Suppressor macrophage treated with lipopolysaccharide for 1 hour (primary cell): ENCODE measurements at regions not wholly inside any gene's neighbourhood (a gene's known extent, or its start where the extent isn't known, plus 50 kb on each side); places are given as distances from the start of the nearest gene placed in this dataset.
A peak's percentile ranks its signal among the peaks of the same experiment; 100 is the strongest.
"Not testable (repeated sequence)": the region's sequence is repeated elsewhere in the genome, so short reads cannot be mapped to it uniquely, and the experiment has no call there.

Experiments
- DNase-seq, 3 donors: peaks; one replicate each; pipeline ENCODE4 v3.0.0-alpha.2; 2020 to 2022

DNA sequence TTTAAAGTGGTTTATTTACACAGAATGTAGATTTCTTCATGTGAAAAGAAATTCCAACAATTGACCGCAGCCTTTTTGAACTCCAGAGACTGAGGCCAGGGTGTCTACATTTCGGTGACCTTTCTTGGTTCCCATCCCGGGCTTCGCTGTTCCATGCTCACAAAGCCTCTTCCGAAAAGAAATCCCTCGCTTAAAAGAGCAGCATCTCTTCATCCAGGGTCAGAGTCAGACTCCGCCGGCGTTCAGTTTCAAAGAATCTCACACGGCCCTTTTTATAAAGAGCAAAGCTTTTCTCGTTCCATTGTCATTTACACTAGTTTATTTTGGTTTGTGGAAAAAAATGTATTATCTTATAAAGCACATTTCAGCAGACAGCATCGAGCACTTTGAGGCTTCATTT is 530.6 kb upstream of the B3GAT1 start:
- DNase-seq: no peak

DNA sequence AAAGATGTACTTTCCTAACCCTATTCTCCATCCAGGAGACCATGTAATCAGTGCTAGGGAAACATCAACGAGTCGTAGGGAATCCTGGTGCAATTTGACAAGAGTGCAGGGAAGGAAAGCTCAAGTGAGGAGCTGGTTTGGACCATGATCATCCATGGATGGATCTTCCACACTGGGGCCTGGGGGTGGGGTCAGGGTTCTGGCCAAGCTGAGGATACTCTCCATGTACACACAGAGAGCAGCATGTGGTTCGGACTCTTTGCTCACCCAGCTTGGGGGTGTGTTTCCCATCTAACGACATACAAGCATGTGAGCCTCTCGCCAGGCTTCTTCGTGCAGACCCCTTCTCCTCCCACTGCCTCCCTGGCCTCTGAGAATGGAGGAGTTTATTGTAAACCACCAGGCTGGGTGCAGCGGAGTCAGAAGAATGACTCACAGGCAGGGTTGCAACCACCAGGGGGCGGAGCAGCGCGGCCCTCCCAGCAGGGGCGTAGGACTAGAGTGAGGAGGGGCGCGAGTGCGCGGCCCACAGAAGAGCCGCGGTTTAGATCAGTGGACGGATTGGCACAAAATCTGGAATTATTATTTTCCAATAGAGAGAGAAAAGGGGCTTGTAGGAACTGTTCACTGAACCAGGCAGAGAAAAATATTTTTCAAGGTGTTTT is 530.0 kb upstream of the B3GAT1 start:
- DNase-seq: not testable (repeated sequence)

DNA sequence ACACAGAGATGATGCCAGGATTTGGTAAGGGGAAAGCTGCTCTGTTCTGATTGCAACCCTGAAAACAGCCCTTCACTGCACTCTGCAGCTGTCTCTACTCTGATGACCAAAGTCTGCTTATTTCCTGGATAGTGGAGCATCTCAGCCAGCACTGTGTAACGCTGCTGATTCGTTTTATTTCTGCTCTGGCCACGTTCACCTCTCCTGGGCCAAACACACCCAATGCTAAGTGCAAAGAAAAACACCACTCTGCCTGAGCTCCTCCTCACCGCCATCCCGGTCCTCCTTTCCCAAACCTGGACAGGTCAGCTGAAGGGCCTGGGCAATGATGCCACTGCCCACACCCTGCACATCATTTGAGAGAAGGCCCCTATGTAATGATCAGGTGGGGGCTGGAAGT is 529.3 kb upstream of the B3GAT1 start:
- no peak for DNase-seq

DNA sequence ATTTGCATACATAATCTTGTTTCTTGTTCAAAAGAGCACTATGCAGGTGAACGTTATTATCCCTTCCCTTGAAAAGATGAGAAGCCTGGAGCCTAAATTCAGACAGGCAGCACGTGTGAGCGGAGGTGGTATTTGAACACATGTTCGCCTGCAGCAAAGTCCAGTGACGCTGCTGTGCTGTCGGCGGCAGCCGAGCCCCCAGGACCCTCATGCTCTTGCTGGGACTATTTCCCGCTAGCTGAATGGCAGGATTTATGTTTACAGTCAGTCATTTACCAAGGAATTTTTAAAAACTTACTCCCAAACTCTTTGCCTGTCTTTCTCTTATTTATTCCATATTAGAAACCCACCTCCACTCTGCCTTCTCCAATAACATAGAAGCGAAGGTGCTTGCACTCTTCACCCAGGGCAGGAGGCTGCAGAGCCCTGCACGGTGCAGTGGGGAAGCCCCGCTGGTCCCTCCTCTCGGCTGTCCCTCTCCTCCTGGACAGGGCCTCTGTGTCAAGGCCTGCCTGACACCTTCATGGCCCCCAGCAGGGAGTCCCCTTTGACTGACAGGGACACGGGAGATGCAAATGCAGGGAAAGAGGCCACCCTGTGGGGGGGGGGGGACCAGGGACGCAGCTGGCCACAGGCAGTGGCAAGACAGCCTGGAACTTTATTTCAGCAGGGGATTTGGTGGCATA is 528.5 kb upstream of the B3GAT1 start:
- DNase-seq: no peak

DNA sequence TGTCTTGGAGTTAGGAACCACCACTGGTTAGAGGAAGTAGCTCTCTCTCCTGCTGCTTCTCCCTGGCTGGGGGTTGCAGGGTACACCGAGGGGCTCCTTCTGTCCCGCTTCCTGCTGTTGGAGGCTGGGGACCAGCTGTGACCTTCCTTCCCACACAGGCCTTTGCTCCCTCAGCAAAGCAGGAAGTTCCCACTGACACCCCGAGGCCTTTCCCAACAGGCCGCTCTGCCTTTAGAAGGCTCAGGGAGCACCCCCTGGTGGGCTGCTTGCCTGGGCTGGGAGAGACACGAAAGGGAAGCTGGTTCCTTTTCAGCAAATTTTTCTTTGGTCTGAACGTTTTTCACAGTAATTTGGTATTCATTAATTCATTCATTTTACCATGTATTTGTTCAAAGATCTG is 527.9 kb upstream of the B3GAT1 start:
- DNase-seq: peak in 2 of 3 donors; percentile 3 to 21

- no peak for DNase-seq
Observed at GRCh38 chr11:134939031-134939430, 527.0 kb upstream of the B3GAT1 start.

DNA sequence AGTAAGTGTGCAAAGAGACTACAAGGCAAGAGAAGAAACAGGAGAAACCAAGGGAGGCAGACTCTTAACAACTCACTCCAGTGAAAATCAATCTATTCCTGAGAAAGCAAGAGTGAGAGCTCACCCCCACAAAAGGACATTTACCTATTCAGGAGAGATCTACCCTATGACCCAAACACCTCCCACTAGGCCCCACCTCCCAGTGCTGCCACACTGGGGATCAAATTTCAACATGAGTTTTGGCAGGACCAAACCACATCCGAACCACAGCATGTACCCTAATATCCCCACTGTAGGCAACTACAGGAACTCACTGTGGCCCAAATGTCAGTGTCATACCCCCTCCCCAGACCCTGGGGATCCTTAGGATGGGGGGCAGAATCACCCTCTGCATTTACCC is 526.2 kb upstream of the B3GAT1 start:
- DNase-seq: no peak

DNA sequence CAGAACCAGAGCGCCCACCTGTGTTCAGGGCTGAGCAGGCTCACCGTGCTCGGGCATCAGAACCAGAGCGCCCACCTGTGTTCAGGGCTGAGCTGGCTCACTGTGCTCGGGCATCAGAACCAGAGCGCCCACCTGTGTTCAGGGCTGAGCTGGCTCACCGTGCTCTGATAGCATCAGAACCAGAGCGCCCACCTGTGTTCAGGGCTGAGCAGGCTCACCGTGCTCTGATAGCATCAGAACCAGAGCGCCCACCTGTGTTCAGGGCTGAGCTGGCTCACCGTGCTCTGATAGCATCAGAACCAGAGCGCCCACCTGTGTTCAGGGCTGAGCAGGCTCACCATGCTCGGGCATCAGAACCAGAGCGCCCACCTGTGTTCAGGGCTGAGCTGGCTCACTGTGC is 525.2 kb upstream of the B3GAT1 start:
- DNase-seq: not testable (repeated sequence)

DNA sequence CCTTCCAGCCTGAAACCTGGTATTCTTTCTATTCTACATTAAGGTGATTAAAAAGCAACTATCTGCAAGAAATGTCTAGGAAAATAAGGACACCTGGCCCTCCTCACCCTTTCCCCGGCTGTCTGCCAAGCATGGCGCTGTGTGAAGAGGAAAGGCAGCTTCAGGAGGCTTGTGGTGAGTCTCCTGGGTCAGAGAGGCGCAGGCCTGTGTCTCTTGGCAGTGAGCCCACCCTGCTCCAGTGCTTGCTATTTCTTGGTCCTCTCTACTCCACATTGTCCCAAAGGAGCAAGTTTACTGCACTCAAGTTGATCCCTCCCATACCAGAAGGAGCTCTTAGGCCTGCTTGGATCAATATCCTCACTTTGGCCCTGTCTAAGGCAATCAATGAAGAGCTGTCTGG is 520.7 kb upstream of the B3GAT1 start:
- DNase-seq: no peak

GRCh38 chr11:134925432-134925831 is 513.4 kb upstream of the B3GAT1 start:
- no peak for DNase-seq

GRCh38 chr11:134923441-134923840 is 511.4 kb upstream of the B3GAT1 start:
- DNase-seq: no peak

GRCh38 chr11:134921938-134922337 is 509.9 kb upstream of the B3GAT1 start:
- no peak for DNase-seq

DNA sequence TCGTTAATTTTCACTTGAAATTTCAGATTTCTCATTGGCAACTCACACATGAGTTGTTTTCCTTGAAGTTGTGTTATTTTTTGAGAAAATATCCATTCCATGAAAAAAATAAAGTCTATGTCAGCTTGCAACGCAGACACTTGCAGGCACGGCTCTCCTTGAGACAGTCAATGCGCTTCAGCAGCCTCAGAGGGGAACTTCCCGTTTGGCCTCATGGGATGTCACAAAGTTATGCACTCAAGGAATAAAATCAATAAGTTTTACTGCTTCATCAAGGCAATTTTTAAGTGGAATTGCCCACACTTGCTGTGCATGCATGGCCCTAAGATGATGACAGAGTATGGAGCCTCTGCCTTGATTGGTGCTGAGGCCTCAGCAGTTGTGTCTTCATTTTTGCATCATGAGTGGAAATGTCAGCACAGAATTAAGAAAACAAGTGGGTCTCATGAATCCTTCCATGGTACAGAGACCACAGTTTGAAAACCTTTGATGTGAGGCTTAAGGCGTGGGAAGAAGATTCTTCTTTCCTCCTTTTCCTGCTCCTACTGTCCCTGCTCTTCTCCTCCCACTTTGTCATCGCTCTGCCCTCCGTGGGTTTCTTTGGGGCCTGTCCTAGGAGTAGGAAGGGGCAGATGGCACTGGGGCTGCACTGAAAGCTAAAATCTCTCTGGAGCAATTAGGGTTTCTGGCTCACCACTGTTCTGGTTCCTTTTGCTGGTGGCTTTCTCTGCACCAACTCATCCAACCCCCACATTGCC is 509.0 kb upstream of the B3GAT1 start:
- DNase-seq: no peak

DNA sequence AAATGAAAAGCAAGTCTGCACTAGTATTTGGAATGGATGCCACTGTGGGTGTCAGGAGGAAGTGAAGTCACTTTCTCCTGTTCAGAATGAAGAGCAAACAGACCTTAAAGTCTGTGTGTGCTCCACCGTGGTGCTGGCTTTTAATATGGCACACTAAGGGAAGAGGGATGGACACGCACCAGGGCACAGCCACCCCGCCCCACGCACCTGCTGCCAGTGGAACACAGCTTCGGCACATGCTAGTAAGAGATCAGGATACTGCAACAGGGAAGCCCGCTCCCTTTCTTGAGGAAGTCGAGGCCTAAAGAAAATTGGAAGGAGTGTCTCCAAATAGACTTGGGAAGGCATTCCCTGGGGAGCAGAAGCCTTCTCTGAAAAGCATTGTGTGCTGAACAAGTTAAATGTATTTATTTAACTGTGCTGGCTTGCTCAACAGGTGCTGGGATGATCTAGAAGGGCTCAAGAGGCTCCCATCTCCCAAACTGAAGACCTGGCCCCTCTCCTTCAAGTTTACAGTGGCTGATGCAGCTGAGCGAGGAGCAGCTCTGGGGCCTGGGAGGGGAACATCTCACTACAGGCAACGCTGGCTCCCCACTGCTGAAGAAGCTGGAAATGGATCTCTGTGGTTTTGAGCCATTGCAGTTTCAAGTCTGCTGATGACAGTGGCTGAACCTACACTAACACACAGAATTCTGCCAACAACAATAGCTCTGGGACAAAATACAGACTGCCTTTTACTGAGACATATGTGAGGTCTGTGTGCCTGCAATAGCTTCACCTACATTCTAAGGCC is 504.6 kb upstream of the B3GAT1 start:
- no peak for DNase-seq

- DNase-seq: no peak
Observed at GRCh38 chr11:134915881-134916280, 503.8 kb upstream of the B3GAT1 start.

DNA sequence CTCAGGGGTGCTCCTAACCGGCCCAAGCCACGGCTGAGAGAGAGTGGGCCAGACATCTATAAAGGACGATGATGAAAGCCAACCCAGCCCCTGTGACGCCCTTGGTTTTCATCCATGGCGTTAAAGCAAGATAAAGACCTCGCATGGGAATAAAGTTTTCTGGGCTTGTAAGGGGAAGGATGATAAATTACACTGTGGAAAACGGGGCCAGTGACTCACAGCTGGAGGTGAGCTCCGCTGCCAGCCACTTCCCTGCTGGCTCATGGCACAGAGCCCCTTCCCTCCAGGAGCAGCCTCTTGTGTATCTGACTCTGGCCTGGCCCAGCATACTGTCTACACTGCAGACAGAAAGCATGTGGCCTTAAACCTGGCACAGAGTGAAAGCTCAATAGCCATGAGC is 503.2 kb upstream of the B3GAT1 start:
- no peak for DNase-seq

- DNase-seq: no peak
Observed at GRCh38 chr11:134913999-134914590, 502.1 kb upstream of the B3GAT1 start.

- DNase-seq: no peak
Observed at GRCh38 chr11:134913391-134913790, 501.3 kb upstream of the B3GAT1 start.

DNA sequence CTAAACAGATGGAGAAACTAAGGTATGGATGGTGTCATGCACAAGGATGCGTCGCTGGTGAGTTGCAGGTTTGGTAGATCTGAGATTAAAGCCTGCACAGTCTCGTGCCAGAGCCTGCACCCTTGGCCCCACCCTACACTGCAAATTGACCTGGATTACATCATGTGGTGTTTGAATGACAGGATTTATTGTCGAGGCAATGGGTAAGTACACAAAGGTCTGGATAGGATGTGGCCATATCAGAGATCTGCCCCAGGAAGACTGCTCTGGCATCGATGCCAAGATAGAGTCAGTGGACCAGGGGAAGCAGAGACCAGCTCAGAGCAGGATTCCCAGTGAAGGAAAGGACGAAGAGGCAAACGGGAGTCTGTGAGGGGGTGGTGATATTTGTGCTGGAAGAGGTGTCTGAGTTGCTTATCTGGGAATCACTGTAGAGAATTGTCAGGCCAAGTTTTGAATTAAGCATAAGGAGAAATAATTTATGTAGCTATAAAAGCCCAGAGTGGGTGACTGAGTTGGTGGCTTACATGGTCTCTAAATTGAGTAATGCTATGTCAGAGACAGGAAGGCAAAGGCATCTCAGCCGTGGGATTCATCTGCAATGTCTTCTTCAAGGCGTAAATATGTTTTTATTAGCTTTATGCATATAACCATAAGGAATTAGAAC is 499.6 kb upstream of the B3GAT1 start:
- no peak for DNase-seq

GRCh38 chr11:134908583-134908982 is 496.5 kb upstream of the B3GAT1 start:
- no peak for DNase-seq

- DNase-seq: no peak
Observed at GRCh38 chr11:134907636-134908035, 495.6 kb upstream of the B3GAT1 start.

DNA sequence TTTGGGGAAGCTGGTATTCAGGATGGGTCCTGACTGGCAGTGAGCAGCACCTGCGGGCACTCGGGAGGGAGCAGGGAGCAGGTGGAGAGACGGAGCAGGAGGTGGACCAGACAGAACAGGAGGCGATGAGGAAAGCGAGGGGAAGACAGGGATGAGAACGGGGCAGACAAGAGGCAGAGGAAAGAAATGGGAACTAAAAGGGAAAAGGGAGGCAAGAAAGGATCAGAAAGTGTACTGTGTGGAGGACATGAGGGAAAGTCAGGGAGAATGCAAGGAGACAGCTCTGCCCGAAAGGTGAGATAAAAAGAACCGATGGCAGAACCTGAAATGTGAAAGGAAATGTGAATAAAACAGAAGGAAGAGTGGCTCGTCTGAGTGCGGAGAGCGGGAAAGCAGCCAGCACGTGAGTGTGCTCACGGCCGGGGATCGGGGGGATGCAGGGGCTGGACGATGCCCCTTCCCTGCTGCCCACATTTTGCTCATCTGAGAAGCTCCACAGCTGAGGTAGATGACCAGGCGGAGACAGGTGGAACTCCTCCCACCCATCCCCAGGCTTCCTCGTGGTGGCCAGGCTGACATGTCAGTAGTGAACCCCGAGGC is 494.4 kb upstream of the B3GAT1 start:
- DNase-seq: no peak
